SK-N-SH (cell line): ENCODE measurements at regions not wholly inside any gene's neighbourhood (a gene's known extent, or its start where the extent isn't known, plus 50 kb on each side); places are given as distances from the start of the nearest gene placed in this dataset.

Experiments
- CTCF ChIA-PET: fragments of 300-600, 350-600 bp; formaldehyde crosslinking; extraction: SDS; loops from one replicate; lab custom pipeline; 2021; lab: Yijun Ruan, JAX
- POLR2A ChIA-PET: fragments of 350-600 bp; sonication (Branson Sonifier 250); formaldehyde crosslinking; extraction: SDS; loops from one replicate; lab custom pipeline; 2020; ENCODE audit warnings: antibody characterized with exemption, inconsistent platforms; lab: Yijun Ruan, JAX
- DNase-seq: peaks from one replicate; pipeline ENCODE4 v3.0.0; 2012
- H2AFZ ChIP-seq: fragments of 200-600 bp; sonication (generic); 2 replicates; pipeline ENCODE4 v1.8.1; 2016; ENCODE audit warnings: antibody characterized with exemption, mild to moderate bottlenecking, low read depth
- H3F3A ChIP-seq: fragments of 200-600 bp; sonication (generic); replicated peaks from 2 replicates; pipeline ENCODE3; 2016; ENCODE audit warnings: antibody characterized with exemption, mild to moderate bottlenecking; ENCODE audit not compliant: insufficient read depth
- H3K27ac ChIP-seq, 2 experiments: fragments of 200-500 bp in 1 of 2; fragments of 200-600 bp in 1 of 2; sonication (Bioruptor generic) in 1 of 2; sonication (generic), shearing (Covaris generic) in 1 of 2; 2 replicates each; pipeline versions ENCODE4 v1.5.1 to v1.6.1; 2014 to 2016; ENCODE audit warnings: low read depth in 2 of 2, inconsistent platforms in 1 of 2, low read length in 1 of 2, mild to moderate bottlenecking in 1 of 2, mixed read lengths in 1 of 2
- H3K27me3 ChIP-seq: fragments of 200-600 bp; sonication (generic), shearing (Covaris generic); 2 replicates; pipeline ENCODE4 v1.6.1; 2016; ENCODE audit warnings: mixed run types; ENCODE audit not compliant: insufficient read depth
- H3K36me3 ChIP-seq, 2 experiments: fragments of 200-500 bp in 1 of 2; fragments of 200-600 bp in 1 of 2; sonication (Bioruptor generic) in 1 of 2; sonication (generic) in 1 of 2; replicated peaks in 1 of 2; 2 replicates each; pipeline versions ENCODE3 to v1.5.1; 2014 to 2016; ENCODE audit warnings: low read length in 1 of 2, mild to moderate bottlenecking in 1 of 2; ENCODE audit not compliant: insufficient read depth in 2 of 2, control insufficient read depth in 1 of 2
- H3K4me1 ChIP-seq, 2 experiments: fragments of 200-500 bp in 1 of 2; fragments of 200-600 bp in 1 of 2; sonication (Bioruptor generic) in 1 of 2; sonication (generic), shearing (Covaris generic) in 1 of 2; 2 replicates each; pipeline versions ENCODE4 v1.5.1 to v1.6.1; 2014 to 2016; ENCODE audit warnings: low read depth in 1 of 2, low read length in 1 of 2, mixed run types in 1 of 2; ENCODE audit not compliant: insufficient read depth in 2 of 2, control insufficient read depth in 1 of 2
- H3K4me2 ChIP-seq: fragments of 200-600 bp; sonication (generic), shearing (Covaris generic); 2 replicates; pipeline ENCODE4 v1.6.1; 2017; ENCODE audit warnings: mixed run types
- H3K4me3 ChIP-seq, 2 experiments: fragments of 200-500 bp in 1 of 2; fragments of 200-600 bp in 1 of 2; sonication (Bioruptor generic) in 1 of 2; sonication (generic), shearing (Covaris generic) in 1 of 2; 2 replicates each; pipeline versions ENCODE4 v1.5.1 to v1.8.1; 2014 to 2016; ENCODE audit warnings: low read depth in 2 of 2, inconsistent platforms in 1 of 2, low read length in 1 of 2, mild to moderate bottlenecking in 1 of 2, mixed read lengths in 1 of 2, moderate library complexity in 1 of 2
- H3K79me2 ChIP-seq: fragments of 200-600 bp; sonication (generic); 2 replicates; pipeline ENCODE4 v1.8.1; 2017; ENCODE audit warnings: mild to moderate bottlenecking; ENCODE audit not compliant: insufficient read depth
- H3K9ac ChIP-seq: fragments of 200-600 bp; sonication (generic); 2 replicates; pipeline ENCODE4 v1.6.1; 2017; ENCODE audit warnings: mixed run types
- H3K9me2 ChIP-seq: fragments of 200-600 bp; sonication (generic); 2 replicates; pipeline ENCODE4 v1.6.1; 2017; ENCODE audit warnings: mixed run types
- H3K9me3 ChIP-seq: fragments of 200-600 bp; sonication (generic); 2 replicates; pipeline ENCODE4 v1.6.1; 2017; ENCODE audit warnings: mixed run types, mild to moderate bottlenecking, moderate library complexity
- H4K20me1 ChIP-seq: fragments of 200-600 bp; sonication (generic); 2 replicates; pipeline ENCODE4 v1.6.1; 2017; ENCODE audit warnings: mild to moderate bottlenecking, mixed run types; ENCODE audit not compliant: insufficient read depth
- CHD2 ChIP-seq: fragments of 150-350 bp; IDR thresholded peaks from 2 replicates; pipeline ENCODE4 v1.6.1; 2018; ENCODE audit warnings: low read length; ENCODE audit not compliant: partially characterized antibody
- ELF1 ChIP-seq: IDR thresholded peaks from 2 replicates; pipeline ENCODE4 v1.4.0; 2012
- EP300 ChIP-seq, 2 experiments: IDR thresholded peaks; 2 replicates each; pipeline versions ENCODE4 v1.4.0 to v1.6.1; 2012; ENCODE audit warnings: borderline replicate concordance in 1 of 2, low read depth in 1 of 2, low read length in 1 of 2
- FOSL2 ChIP-seq: IDR thresholded peaks from 2 replicates; pipeline ENCODE4 v1.4.0; 2012; ENCODE audit warnings: low read depth, mild to moderate bottlenecking, moderate library complexity, borderline replicate concordance
- GABPA ChIP-seq: IDR thresholded peaks from 2 replicates; pipeline ENCODE4 v1.4.0; 2012; ENCODE audit warnings: low read depth, mild to moderate bottlenecking
- JUND ChIP-seq: IDR thresholded peaks from 2 replicates; pipeline ENCODE4 v1.4.0; 2012
- NFIC ChIP-seq: IDR thresholded peaks from 2 replicates; pipeline ENCODE4 v1.4.0; 2012; ENCODE audit warnings: borderline replicate concordance
- RAD21 ChIP-seq: IDR thresholded peaks from 2 replicates; pipeline ENCODE4 v1.6.1; 2012; ENCODE audit warnings: mild to moderate bottlenecking, low read length
- RCOR1 ChIP-seq: fragments of 150-350 bp; IDR thresholded peaks from 2 replicates; pipeline ENCODE4 v1.6.1; 2017; ENCODE audit warnings: antibody characterized with exemption, low read length
- RFX5 ChIP-seq: IDR thresholded peaks from 2 replicates; pipeline ENCODE4 v1.6.1; 2012; ENCODE audit warnings: mild to moderate bottlenecking, improper control_type of control experiment, low read length
- RXRA ChIP-seq: IDR thresholded peaks from 2 replicates; pipeline ENCODE4 v1.4.0; 2012; ENCODE audit warnings: low read depth, mild to moderate bottlenecking, borderline replicate concordance
- SMC3 ChIP-seq: IDR thresholded peaks from 2 replicates; pipeline ENCODE4 v1.6.1; 2012; ENCODE audit warnings: low read depth, low read length, improper control_type of control experiment
- TCF12 ChIP-seq: IDR thresholded peaks from 2 replicates; pipeline ENCODE4 v1.4.0; 2012
- WGBS: methylation state at CpG from one replicate; pipeline ENCODE4 v1.1.6; 2017; ENCODE audit warnings: low lambda C conversion rate; 5-methylcytosine and 5-hydroxymethylcytosine counted together
- TF ChIP-seq, protein P1 (sequence below): fragments of 150-350 bp; IDR thresholded peaks from 2 replicates; pipeline ENCODE4 v1.6.1; 2017; ENCODE audit warnings: antibody characterized with exemption, low read length, low read depth, borderline replicate concordance
- TF ChIP-seq, protein P2 (sequence below): fragments of 150-350 bp; IDR thresholded peaks from 2 replicates; pipeline ENCODE4 v1.6.1; 2016; ENCODE audit warnings: mild to moderate bottlenecking, low read depth, low read length
- TF ChIP-seq, protein P3 (sequence below): IDR thresholded peaks from 2 replicates; pipeline ENCODE4 v1.4.0; 2012; ENCODE audit warnings: low read depth, borderline replicate concordance

DNA sequence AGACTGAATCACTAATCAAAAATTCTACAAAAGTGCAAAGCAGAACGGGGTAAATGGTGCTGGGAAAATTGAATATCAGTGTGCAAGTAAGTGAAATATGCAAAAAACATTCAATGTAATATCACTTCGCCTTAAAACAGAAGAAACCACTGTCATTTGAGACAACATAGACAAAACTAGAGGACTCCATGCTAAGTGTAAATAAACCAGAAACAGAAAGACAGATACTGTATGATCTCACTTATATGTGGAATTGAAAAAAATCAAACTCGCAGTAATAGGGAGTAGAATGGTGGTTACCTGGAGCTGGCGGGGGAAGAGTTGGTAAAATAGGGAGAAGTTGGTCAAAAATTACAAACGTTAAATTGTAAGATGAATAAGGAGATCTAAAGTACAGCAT, 1420.0 kb upstream of the CDH2 start:
- ChIA-PET CTCF (no interaction called here), POLR2A (no interaction called here)
- TF ChIP-seq, protein P1, sequence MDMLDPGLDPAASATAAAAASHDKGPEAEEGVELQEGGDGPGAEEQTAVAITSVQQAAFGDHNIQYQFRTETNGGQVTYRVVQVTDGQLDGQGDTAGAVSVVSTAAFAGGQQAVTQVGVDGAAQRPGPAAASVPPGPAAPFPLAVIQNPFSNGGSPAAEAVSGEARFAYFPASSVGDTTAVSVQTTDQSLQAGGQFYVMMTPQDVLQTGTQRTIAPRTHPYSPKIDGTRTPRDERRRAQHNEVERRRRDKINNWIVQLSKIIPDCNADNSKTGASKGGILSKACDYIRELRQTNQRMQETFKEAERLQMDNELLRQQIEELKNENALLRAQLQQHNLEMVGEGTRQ = no peak
- TF ChIP-seq RCOR1 (no peak), RFX5 (no peak)
- H2AFZ ChIP-seq = no peak overlapping the region
- H3K9me2 ChIP-seq = 0 out of 2 replicates have a peak, but pooled peaks cover 3% of the 10 kb centered on the region
- no peaks in the 10 kb centered on the region for H3K79me2 ChIP-seq
- no peaks in the 10 kb centered on the region; the same call in 1 of the 2 replicates for H3K9me3 ChIP-seq
- 87% methylated on average over 5 of the region's 5 CpGs for WGBS
- no peaks in the 10 kb centered on the region for H3K4me1 ChIP-seq
- no peaks in the 10 kb centered on the region for H3K27me3 ChIP-seq
- no peak overlapping the region for H3K9ac ChIP-seq
- no peak for DNase-seq
- H3K4me3 ChIP-seq = no peak overlapping the region
- no peaks in the 10 kb centered on the region for H4K20me1 ChIP-seq
- no peak overlapping the region for H3K4me2 ChIP-seq
- no peak overlapping the region for H3K27ac ChIP-seq
- H3K36me3 ChIP-seq = no peaks in the 10 kb centered on the region
- H3F3A ChIP-seq = peaks cover 4% of the 10 kb centered on the region

DNA sequence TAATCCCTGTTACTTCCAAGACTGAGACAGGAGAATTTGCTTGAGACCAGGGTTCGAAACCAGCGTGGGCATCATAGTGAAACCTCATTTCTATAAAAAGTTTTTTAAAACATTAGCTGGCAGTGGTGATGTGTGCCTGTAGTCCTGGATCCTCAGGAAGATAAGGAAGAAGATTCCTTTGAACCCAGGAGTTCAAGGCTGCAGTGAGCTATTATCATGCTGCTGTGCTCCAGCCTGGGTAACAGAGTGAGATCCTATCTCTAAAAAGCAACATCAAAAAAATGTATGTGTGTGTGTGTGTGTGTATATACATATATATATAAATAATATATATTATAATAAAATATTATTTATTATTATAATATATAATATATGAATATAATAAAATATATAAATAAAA, 1417.6 kb upstream of the CDH2 start:
- TF ChIP-seq RCOR1 (no peak), SMC3 (no peak), EP300 (IDR thresholded peaks at IDR 0.05; ENCODE audit: borderline replicate concordance in 1 of 2, low read depth in 1 of 2, low read length in 1 of 2) (no peak), CHD2 (no peak), RFX5 (no peak), JUND (no peak), ELF1 (no peak), RXRA (no peak), GABPA (no peak), TCF12 (no peak)
- H3K4me3 ChIP-seq = no peak overlapping the region
- H3K4me1 ChIP-seq = no peaks in the 10 kb centered on the region
- H3K36me3 ChIP-seq = no peaks in the 10 kb centered on the region
- H3F3A ChIP-seq = peaks cover 4% of the 10 kb centered on the region
- ChIA-PET POLR2A (no interaction called here), CTCF (no interaction called here)
- H3K27me3 ChIP-seq = no peaks in the 10 kb centered on the region
- H3K27ac ChIP-seq = no peak overlapping the region
- 0 out of 2 replicates have a peak, but pooled peaks cover 3% of the 10 kb centered on the region for H3K9me2 ChIP-seq
- WGBS = 90% methylated on average over 2 of the region's 2 CpGs
- no peak overlapping the region for H3K9ac ChIP-seq
- H3K9me3 ChIP-seq = no peaks in the 10 kb centered on the region
- DNase-seq = no peak
- H3K4me2 ChIP-seq = no peak overlapping the region
- H2AFZ ChIP-seq = no peak overlapping the region
- H4K20me1 ChIP-seq = no peaks in the 10 kb centered on the region
- no peaks in the 10 kb centered on the region for H3K79me2 ChIP-seq

DNA sequence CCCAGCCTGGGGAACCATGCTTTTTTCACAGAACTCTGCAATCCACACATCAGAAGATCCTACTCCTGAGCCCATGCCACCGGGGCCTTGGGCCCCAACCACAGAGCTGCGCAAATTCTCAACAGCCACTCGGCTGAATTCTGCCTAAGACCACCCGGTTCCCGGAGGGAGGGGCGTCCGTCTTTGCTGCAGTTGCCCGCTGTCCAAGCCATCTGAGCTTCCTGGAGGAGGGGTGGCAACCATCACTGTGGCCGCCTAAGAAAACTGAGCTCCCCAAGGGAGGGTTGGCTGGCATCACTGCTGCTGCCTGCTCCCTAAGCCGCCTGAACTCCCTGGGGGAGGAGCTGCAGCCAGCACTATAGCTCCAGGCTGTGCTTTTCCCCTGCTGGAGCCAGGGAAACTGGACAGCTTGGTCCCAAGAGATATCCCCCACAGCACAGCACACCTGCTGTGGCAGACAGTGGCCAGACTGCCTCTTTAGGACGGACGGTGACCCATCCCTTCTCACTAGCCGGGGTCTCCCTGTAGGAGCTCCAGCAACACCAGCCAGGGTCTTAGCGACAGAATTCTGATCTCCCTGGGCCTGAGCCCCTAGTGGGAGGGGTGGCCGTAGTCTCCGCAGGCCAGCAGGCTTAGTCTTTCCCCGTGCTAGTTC, 1411.6 kb upstream of the CDH2 start:
- no peak for DNase-seq
- H3K27ac ChIP-seq = no peak overlapping the region
- no peak overlapping the region for H3K4me3 ChIP-seq
- H3F3A ChIP-seq = peaks cover 4% of the 10 kb centered on the region
- WGBS = 84% methylated on average over 4 of the region's 17 CpGs
- ChIA-PET POLR2A (no interaction called here), CTCF (interaction anchor here (1.1 kb wide), 1 partner anchor 16 kb away, joined by 4 read pairs; no protein-coding TSS in a partner anchor)
- H3K4me1 ChIP-seq = no peaks in the 10 kb centered on the region
- H3K79me2 ChIP-seq = no peaks in the 10 kb centered on the region
- no peak overlapping the region for H3K9ac ChIP-seq
- H3K27me3 ChIP-seq = no peaks in the 10 kb centered on the region
- no peaks in the 10 kb centered on the region for H3K9me2 ChIP-seq
- no peak overlapping the region for H3K4me2 ChIP-seq
- H2AFZ ChIP-seq = no peak overlapping the region
- no peaks in the 10 kb centered on the region for H3K36me3 ChIP-seq
- H4K20me1 ChIP-seq = no peaks in the 10 kb centered on the region
- peaks cover 5% of the 10 kb centered on the region; the same call in 1 of the 2 replicates for H3K9me3 ChIP-seq
- no peak for TF ChIP-seq RAD21
- TF ChIP-seq FOSL2 = no peak
- TF ChIP-seq, protein P2, sequence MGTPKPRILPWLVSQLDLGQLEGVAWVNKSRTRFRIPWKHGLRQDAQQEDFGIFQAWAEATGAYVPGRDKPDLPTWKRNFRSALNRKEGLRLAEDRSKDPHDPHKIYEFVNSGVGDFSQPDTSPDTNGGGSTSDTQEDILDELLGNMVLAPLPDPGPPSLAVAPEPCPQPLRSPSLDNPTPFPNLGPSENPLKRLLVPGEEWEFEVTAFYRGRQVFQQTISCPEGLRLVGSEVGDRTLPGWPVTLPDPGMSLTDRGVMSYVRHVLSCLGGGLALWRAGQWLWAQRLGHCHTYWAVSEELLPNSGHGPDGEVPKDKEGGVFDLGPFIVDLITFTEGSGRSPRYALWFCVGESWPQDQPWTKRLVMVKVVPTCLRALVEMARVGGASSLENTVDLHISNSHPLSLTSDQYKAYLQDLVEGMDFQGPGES = no peak
- no peak for TF ChIP-seq SMC3
- TF ChIP-seq RFX5 = no peak
- TF ChIP-seq NFIC = no peak
- TF ChIP-seq, protein P3, sequence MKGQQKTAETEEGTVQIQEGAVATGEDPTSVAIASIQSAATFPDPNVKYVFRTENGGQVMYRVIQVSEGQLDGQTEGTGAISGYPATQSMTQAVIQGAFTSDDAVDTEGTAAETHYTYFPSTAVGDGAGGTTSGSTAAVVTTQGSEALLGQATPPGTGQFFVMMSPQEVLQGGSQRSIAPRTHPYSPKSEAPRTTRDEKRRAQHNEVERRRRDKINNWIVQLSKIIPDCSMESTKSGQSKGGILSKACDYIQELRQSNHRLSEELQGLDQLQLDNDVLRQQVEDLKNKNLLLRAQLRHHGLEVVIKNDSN = no peak
